CD14-positive monocyte (primary cell): ENCODE measurements at regions not wholly inside any gene's neighbourhood (a gene's known extent, or its start where the extent isn't known, plus 50 kb on each side); places are given as distances from the start of the nearest gene placed in this dataset.
"Not testable (repeated sequence)": the region's sequence is repeated elsewhere in the genome, so short reads cannot be mapped to it uniquely, and the experiment has no call there.

Experiments used
- DNase-seq, 3 donors: peaks; one replicate each; pipeline ENCODE4 v3.0.0-alpha.2; 2011 to 2022
- H2AFZ ChIP-seq: 2 replicates; pipeline ENCODE4 v1.6.0; 2012; ENCODE audit warnings: mild to moderate bottlenecking, low read depth, low read length, inconsistent platforms; ENCODE audit not compliant: insufficient read depth, poor library complexity, severe bottlenecking
- H3K27ac ChIP-seq, 2 donors: 1 replicate in 1 of 2; 2 replicates in 1 of 2; pipeline ENCODE4 v1.5.1; 2012 to 2013; ENCODE audit warnings: low read length in 2 of 2, control low read depth in 1 of 2, inconsistent platforms in 1 of 2, low read depth in 1 of 2, mild to moderate bottlenecking in 1 of 2
- H3K27me3 ChIP-seq, 2 donors: one replicate each; pipeline versions ENCODE4 v1.6.0 to v1.6.1; 2011 to 2013; ENCODE audit warnings: low read length in 2 of 2; ENCODE audit not compliant: control insufficient read depth in 2 of 2, insufficient read depth in 2 of 2
- H3K36me3 ChIP-seq, 2 donors: replicated peaks in 1 of 2; 1 replicate in 1 of 2; 2 replicates in 1 of 2; pipeline versions ENCODE4 v1.5.1 to v1.6.1; 2012 to 2013; ENCODE audit warnings: low read length in 2 of 2, control low read depth in 1 of 2, inconsistent platforms in 1 of 2, mild to moderate bottlenecking in 1 of 2; ENCODE audit not compliant: insufficient read depth in 2 of 2, control insufficient read depth in 1 of 2
- H3K4me1 ChIP-seq, 2 donors: 1 replicate in 1 of 2; 2 replicates in 1 of 2; pipeline versions ENCODE4 v1.5.1 to v1.6.1; 2012 to 2013; ENCODE audit warnings: low read length in 2 of 2, control low read depth in 1 of 2, inconsistent platforms in 1 of 2, mild to moderate bottlenecking in 1 of 2, moderate library complexity in 1 of 2; ENCODE audit not compliant: insufficient read depth in 2 of 2, control insufficient read depth in 1 of 2
- H3K4me2 ChIP-seq: replicated peaks from 2 replicates; pipeline ENCODE3; 2012; ENCODE audit warnings: low read length, moderate library complexity, mild to moderate bottlenecking; ENCODE audit not compliant: poor library complexity, severe bottlenecking; ENCODE audit errors: extremely low read depth
- H3K4me3 ChIP-seq, 3 experiments: fragments of 200-600 bp in 1 of 3; sonication (generic) in 1 of 3; replicated peaks in 1 of 3; 1 replicate in 2 of 3; 2 replicates in 1 of 3; pipeline ENCODE4 v1.5.1; 2011 to 2013; ENCODE audit warnings: low read length in 3 of 3, mild to moderate bottlenecking in 3 of 3, control low read depth in 2 of 3, low read depth in 2 of 3, inconsistent platforms in 1 of 3, moderate library complexity in 1 of 3
- H3K79me2 ChIP-seq: 2 replicates; pipeline ENCODE4 v1.6.0; 2012; ENCODE audit warnings: mild to moderate bottlenecking, control low read depth, inconsistent platforms, low read length, moderate library complexity; ENCODE audit not compliant: insufficient read depth
- H3K9ac ChIP-seq: 2 replicates; pipeline ENCODE4 v1.6.0; 2017; ENCODE audit warnings: low read length, mild to moderate bottlenecking; ENCODE audit not compliant: insufficient read depth, poor library complexity, severe bottlenecking
- H3K9me3 ChIP-seq, 2 donors: replicated peaks in 1 of 2; 1 replicate in 1 of 2; 2 replicates in 1 of 2; pipeline versions ENCODE4 v1.5.1 to v1.6.1; 2012 to 2013; ENCODE audit warnings: low read length in 2 of 2, control low read depth in 1 of 2; ENCODE audit not compliant: control insufficient read depth in 1 of 2, insufficient read depth in 1 of 2
- H4K20me1 ChIP-seq: 2 replicates; pipeline ENCODE4 v1.6.0; 2012; ENCODE audit warnings: mild to moderate bottlenecking, low read length, control low read depth, moderate library complexity; ENCODE audit not compliant: insufficient read depth
- H3K27ac Mint-ChIP-seq, 7 donors: one replicate each; pipeline ENCODE4 v1.8.0; 2020; ENCODE audit warnings: mild to moderate bottlenecking in 7 of 7, mixed read lengths in 7 of 7, moderate library complexity in 6 of 7, inconsistent platforms in 2 of 7
- H3K27me3 Mint-ChIP-seq, 3 donors: one replicate each; pipeline ENCODE4 v1.8.0; 2021 to 2022; ENCODE audit warnings: low read depth in 3 of 3, mild to moderate bottlenecking in 3 of 3, mixed read lengths in 3 of 3, moderate library complexity in 3 of 3, inconsistent platforms in 1 of 3
- H3K36me3 Mint-ChIP-seq, 2 donors: one replicate each; pipeline ENCODE4 v1.8.0; 2020; ENCODE audit warnings: mixed read lengths in 2 of 2, inconsistent platforms in 1 of 2, mild to moderate bottlenecking in 1 of 2
- H3K4me1 Mint-ChIP-seq: one replicate; pipeline ENCODE4 v1.8.0; 2020; ENCODE audit warnings: mild to moderate bottlenecking, mixed read lengths
- H3K4me3 Mint-ChIP-seq, 2 donors: one replicate each; pipeline ENCODE4 v1.8.0; 2020; ENCODE audit warnings: mild to moderate bottlenecking in 2 of 2, mixed read lengths in 2 of 2, moderate library complexity in 1 of 2
- H3K9me3 Mint-ChIP-seq, 7 donors: one replicate each; pipeline ENCODE4 v1.8.0; 2020 to 2022; ENCODE audit warnings: mixed read lengths in 7 of 7, mild to moderate bottlenecking in 6 of 7, moderate library complexity in 6 of 7, inconsistent platforms in 2 of 7
- CTCF ChIP-seq: fragments of 200-600 bp; IDR thresholded peaks from one replicate; pipeline ENCODE4 v1.8.0; 2022; ENCODE audit warnings: antibody characterized with exemption, mild to moderate bottlenecking
- WGBS: methylation state at CpG from one replicate; pipeline ENCODE4 v1.1.5; 2013; ENCODE audit warnings: missing lambda C conversion rate; ENCODE audit not compliant: insufficient coverage; 5-methylcytosine and 5-hydroxymethylcytosine counted together
- intact Hi-C, 2 donors: fragments of 100-400 bp; cut with micrococcal nuclease; formaldehyde crosslinking; loops; one replicate each; pipeline versions ENCODE4 v1.15.0 to v1.15.1; 2023

GRCh38 chr2:67130531-67131256 lies 266.4 kb upstream of the ETAA1 start:
- intact Hi-C loops: no loop called here
- Histone ChIP-seq H4K20me1 (no peaks in the 10 kb centered on the region), H3K9ac (no peak overlapping the region), H3K27me3 (no peaks in the 10 kb centered on the region), H3K79me2 (no peaks in the 10 kb centered on the region), H3K4me1 (no peaks in the 10 kb centered on the region), H3K27ac (no peak overlapping the region), H3K36me3 (no peaks in the 10 kb centered on the region), H2AFZ (no peak overlapping the region), H3K4me2 (no peak overlapping the region), H3K9me3 (no peaks in the 10 kb centered on the region), H3K4me3 (no peak overlapping the region)
- WGBS: no CpG with 5 or more reads among the region's 3 CpGs
- no peak for TF ChIP-seq CTCF
- H3K27ac Mint-ChIP-seq: no peak overlapping the region
- no peaks in the 10 kb centered on the region for H3K36me3 Mint-ChIP-seq
- no peak for DNase-seq
- no peaks in the 10 kb centered on the region for H3K27me3 Mint-ChIP-seq
- no peaks in the 10 kb centered on the region for H3K4me1 Mint-ChIP-seq
- H3K4me3 Mint-ChIP-seq: no peak overlapping the region
- peaks cover 0 to 4% (median 2%) of the 10 kb centered on the region in 7 donors for H3K9me3 Mint-ChIP-seq

- no peak for DNase-seq
- Histone ChIP-seq H3K4me1 (no peaks in the 10 kb centered on the region), H3K9ac (no peak overlapping the region), H3K27me3 (no peaks in the 10 kb centered on the region), H3K79me2 (no peaks in the 10 kb centered on the region), H3K9me3 (no peaks in the 10 kb centered on the region), H3K4me2 (no peak overlapping the region), H4K20me1 (no peaks in the 10 kb centered on the region), H3K27ac (no peak overlapping the region), H3K36me3 (no peaks in the 10 kb centered on the region), H3K4me3 (no peak overlapping the region), H2AFZ (no peak overlapping the region)
- intact Hi-C loops: no loop called here
- Mint-ChIP-seq H3K27me3 (no peaks in the 10 kb centered on the region), H3K27ac (no peak overlapping the region), H3K9me3 (peaks cover 0 to 4% (median 2%) of the 10 kb centered on the region in 7 donors), H3K4me1 (no peaks in the 10 kb centered on the region), H3K4me3 (no peak overlapping the region), H3K36me3 (no peaks in the 10 kb centered on the region)
- WGBS: no CpG with 5 or more reads among the region's 3 CpGs
- no peak for TF ChIP-seq CTCF
Measured at GRCh38 chr2:67131257-67131609, 265.9 kb upstream of the ETAA1 start.

- peak overlapping the region in 1 of 7 donors; percentile 40 for H3K27ac Mint-ChIP-seq
- H3K4me2 ChIP-seq, H3K9ac ChIP-seq, H3K9me3 ChIP-seq, H3K36me3 Mint-ChIP-seq, H3K27ac ChIP-seq, H3K27me3 ChIP-seq, H3K36me3 ChIP-seq, H3K79me2 ChIP-seq, H4K20me1 ChIP-seq, H3K9me3 Mint-ChIP-seq, H3K4me3 ChIP-seq, H3K4me3 Mint-ChIP-seq, DNase-seq, H2AFZ ChIP-seq, H3K27me3 Mint-ChIP-seq, intact Hi-C loops, H3K4me1 Mint-ChIP-seq, H3K4me1 ChIP-seq: not testable (repeated sequence)
- WGBS: 67% methylated on average over 1 of the region's 2 CpGs
Measured at GRCh38 chr2:67132441-67132940, 264.6 kb upstream of the ETAA1 start.
